ENCODE measurements at regions not wholly inside any gene's neighbourhood (a gene's known extent, or its start where the extent isn't known, plus 50 kb on each side); places are given as distances from the start of the nearest gene placed in this dataset.

DNA sequence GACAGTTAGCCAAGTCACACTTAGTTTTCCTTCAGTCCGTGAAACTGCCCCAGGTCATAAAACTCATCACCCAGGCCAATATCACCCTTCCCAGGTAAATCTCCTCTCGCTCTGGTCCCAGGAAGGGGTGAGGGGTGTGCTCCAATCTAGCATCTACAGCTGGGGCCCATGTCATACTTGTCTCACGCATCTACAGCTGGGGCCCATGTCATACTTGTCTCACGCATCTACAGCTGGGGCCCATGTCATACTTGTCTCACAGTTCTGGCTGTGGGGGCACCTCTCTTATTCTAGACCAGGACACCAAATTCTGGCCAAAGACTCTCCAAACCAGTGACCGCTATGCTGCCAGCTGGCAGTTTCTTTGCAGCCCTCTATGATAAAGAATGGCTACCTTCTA is 123.3 kb upstream of the DLGAP1 start:
- DNase-seq (ENCODE audit: low read depth): no peak
- no peak for TF ChIP-seq MYC (IDR thresholded peaks at IDR 0.05; ENCODE audit: low read depth, low read length)
- TF ChIP-seq, protein P1, sequence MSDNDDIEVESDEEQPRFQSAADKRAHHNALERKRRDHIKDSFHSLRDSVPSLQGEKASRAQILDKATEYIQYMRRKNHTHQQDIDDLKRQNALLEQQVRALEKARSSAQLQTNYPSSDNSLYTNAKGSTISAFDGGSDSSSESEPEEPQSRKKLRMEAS (IDR thresholded peaks at IDR 0.05; ENCODE audit: low read depth, low read length): no peak
- no peak for TF ChIP-seq POLR2A (IDR thresholded peaks at IDR 0.05; ENCODE audit: extremely low read depth, insufficient read length)
- TF ChIP-seq, protein P2, sequence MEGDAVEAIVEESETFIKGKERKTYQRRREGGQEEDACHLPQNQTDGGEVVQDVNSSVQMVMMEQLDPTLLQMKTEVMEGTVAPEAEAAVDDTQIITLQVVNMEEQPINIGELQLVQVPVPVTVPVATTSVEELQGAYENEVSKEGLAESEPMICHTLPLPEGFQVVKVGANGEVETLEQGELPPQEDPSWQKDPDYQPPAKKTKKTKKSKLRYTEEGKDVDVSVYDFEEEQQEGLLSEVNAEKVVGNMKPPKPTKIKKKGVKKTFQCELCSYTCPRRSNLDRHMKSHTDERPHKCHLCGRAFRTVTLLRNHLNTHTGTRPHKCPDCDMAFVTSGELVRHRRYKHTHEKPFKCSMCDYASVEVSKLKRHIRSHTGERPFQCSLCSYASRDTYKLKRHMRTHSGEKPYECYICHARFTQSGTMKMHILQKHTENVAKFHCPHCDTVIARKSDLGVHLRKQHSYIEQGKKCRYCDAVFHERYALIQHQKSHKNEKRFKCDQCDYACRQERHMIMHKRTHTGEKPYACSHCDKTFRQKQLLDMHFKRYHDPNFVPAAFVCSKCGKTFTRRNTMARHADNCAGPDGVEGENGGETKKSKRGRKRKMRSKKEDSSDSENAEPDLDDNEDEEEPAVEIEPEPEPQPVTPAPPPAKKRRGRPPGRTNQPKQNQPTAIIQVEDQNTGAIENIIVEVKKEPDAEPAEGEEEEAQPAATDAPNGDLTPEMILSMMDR (IDR thresholded peaks at IDR 0.05; ENCODE audit: low read depth, low read length): no peak

DNA sequence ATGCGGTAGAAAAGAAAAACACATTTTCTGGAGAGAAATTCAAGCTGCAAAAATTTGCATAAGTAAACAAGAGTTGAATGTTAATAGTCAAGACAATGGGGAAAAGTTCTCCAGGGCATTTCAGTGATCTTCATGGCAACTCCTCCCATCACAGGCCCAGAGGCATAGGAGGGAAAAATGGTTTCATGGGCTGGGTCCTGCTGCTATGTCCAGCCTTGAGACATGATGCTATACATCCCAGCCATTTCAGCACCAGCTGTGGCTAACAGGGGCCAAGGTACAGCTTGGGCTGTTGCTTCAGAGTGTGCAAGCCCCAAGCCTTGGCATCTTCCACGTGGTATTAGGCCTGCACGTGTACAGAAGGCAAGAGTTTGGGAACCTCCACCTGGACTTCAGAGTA is 118.6 kb upstream of the DLGAP1 start:
- TF ChIP-seq, protein P1 (IDR thresholded peaks at IDR 0.05; ENCODE audit: low read depth, low read length): no peak
- TF ChIP-seq, protein P2 (IDR thresholded peaks at IDR 0.05; ENCODE audit: low read depth, low read length): no peak
- no peak for TF ChIP-seq MYC (IDR thresholded peaks at IDR 0.05; ENCODE audit: low read depth, low read length)
- no peak for TF ChIP-seq POLR2A (IDR thresholded peaks at IDR 0.05; ENCODE audit: extremely low read depth, insufficient read length)
- no peak for DNase-seq (ENCODE audit: low read depth)
- no peak overlapping the region for H3K4me3 ChIP-seq (ENCODE audit: low read depth, low read length)

More for the DNA sequence above, 123.3 kb upstream of the DLGAP1 start:
- no peak overlapping the region for H3K4me3 ChIP-seq (ENCODE audit: low read depth, low read length)

DNA sequence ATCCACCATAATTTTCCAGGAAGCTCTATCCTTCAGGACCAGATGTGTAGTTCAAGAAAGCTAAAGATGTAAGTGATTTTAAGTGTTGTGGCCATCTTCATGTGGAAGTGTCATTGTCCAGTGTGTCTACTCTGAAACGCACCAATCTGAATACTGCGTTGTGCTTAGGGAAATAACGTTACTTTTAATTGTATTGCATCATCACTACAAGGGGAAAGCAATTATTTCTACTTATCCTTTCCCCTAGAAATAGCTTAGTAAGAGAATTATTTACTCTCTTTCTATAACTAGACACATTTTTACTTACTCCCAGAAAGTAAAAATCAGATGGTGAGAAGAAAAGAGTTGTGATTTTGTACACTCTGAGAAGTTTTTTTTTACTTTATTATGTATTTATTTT is 102.4 kb upstream of the DLGAP1 start:
- H3K4me3 ChIP-seq (ENCODE audit: low read depth, low read length): no peak overlapping the region
- DNase-seq (ENCODE audit: low read depth): no peak
- TF ChIP-seq, protein P1 (IDR thresholded peaks at IDR 0.05; ENCODE audit: low read depth, low read length): no peak
- TF ChIP-seq MYC (IDR thresholded peaks at IDR 0.05; ENCODE audit: low read depth, low read length) (no peak), POLR2A (IDR thresholded peaks at IDR 0.05; ENCODE audit: extremely low read depth, insufficient read length) (no peak)
- TF ChIP-seq, protein P2 (IDR thresholded peaks at IDR 0.05; ENCODE audit: low read depth, low read length): no peak

DNA sequence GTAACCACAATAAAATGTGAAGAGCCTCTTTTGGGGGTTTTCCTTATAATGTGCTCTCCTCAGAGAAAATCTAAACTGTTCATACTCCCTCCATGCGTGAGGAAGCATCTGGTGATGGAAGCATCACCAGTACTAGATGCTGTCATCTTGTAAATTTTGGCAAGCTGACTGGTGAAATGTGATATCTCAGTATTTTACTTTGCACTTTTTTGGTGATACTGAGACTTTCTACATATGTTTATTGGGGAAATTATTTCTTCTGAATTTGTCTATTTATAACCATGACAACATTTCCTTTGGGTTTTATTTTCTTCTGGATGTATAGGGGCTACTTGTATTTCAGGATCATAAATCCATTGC is 95.9 kb upstream of the DLGAP1 start:
- no peak for DNase-seq (ENCODE audit: low read depth)
- TF ChIP-seq, protein P2 (IDR thresholded peaks at IDR 0.05; ENCODE audit: low read depth, low read length): no peak
- TF ChIP-seq MYC (IDR thresholded peaks at IDR 0.05; ENCODE audit: low read depth, low read length) (no peak), POLR2A (IDR thresholded peaks at IDR 0.05; ENCODE audit: extremely low read depth, insufficient read length) (no peak)
- TF ChIP-seq, protein P1 (IDR thresholded peaks at IDR 0.05; ENCODE audit: low read depth, low read length): no peak
- H3K4me3 ChIP-seq (ENCODE audit: low read depth, low read length): no peak overlapping the region

DNA sequence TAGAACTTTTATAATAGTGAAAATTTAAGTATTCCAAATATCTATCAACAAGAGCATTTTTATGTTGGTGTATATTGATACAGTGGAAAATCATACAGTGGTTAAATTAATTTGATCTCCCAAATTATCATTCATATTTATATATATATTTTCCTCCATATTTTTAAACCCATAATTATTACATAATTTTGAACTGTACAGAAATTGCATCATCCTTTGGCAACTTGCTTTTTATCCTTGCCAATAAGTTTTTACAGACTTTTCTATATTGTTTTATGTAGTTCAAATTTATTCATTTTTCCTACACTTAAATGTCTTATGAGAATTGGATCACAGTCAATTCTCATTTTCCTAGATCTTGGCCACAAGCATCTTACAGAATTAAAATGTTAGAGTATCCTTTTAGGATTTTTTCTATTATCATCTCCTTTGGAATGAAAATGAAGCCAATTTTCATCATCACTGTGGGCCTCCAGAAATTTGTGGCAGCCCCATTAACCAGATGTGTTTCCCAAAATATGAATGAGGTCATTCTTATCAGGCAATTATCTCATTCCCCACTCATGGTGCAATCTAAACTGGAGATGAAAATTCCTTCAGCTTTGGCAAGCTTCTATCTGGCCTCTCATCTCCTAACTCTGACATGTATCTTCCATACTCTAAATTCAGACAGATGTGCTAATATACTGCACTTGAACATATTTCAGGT is 94.2 kb upstream of the DLGAP1 start:
- TF ChIP-seq, protein P1 (IDR thresholded peaks at IDR 0.05; ENCODE audit: low read depth, low read length): no peak
- no peak for TF ChIP-seq POLR2A (IDR thresholded peaks at IDR 0.05; ENCODE audit: extremely low read depth, insufficient read length)
- TF ChIP-seq, protein P2 (IDR thresholded peaks at IDR 0.05; ENCODE audit: low read depth, low read length): no peak
- no peak for TF ChIP-seq MYC (IDR thresholded peaks at IDR 0.05; ENCODE audit: low read depth, low read length)
- DNase-seq (ENCODE audit: low read depth): no peak
- no peak overlapping the region for H3K4me3 ChIP-seq (ENCODE audit: low read depth, low read length)

All from NB4 (cell line).